Fibroblast of villous mesenchyme (primary cell): ENCODE measurements at regions not wholly inside any gene's neighbourhood (a gene's known extent, or its start where the extent isn't known, plus 50 kb on each side); places are given as distances from the start of the nearest gene placed in this dataset.
A peak's percentile ranks its signal among the peaks of the same experiment; 100 is the strongest.
"Not testable (repeated sequence)": the region's sequence is repeated elsewhere in the genome, so short reads cannot be mapped to it uniquely, and the experiment has no call there.

ENCODE experiments used
- DNase-seq: peaks from one replicate; pipeline ENCODE4 v3.0.0-alpha.2; 2010; ENCODE audit warnings: low read depth
- H3K4me3 ChIP-seq: 2 replicates; pipeline ENCODE4 v1.5.1; 2011; ENCODE audit warnings: low read depth, mild to moderate bottlenecking, low read length
- CTCF ChIP-seq: IDR thresholded peaks from 2 replicates; pipeline ENCODE4 v1.5.1; 2012; ENCODE audit warnings: low read depth, mild to moderate bottlenecking, low read length; ENCODE audit not compliant: insufficient read depth

GRCh38 chr10:21385996-21386585 lies 139.4 kb downstream of the SKIDA1 start:
- TF ChIP-seq CTCF = no peak
- H3K4me3 ChIP-seq = no peak overlapping the region
- no peak for DNase-seq

- no peak for TF ChIP-seq CTCF
- H3K4me3 ChIP-seq = no peak overlapping the region
- DNase-seq = no peak
Measured at GRCh38 chr10:21385536-21385935, 139.9 kb downstream of the SKIDA1 start.

- H3K4me3 ChIP-seq = no peak overlapping the region
- DNase-seq = no peak
- TF ChIP-seq CTCF = no peak
Measured at GRCh38 chr10:21379143-21379542, 146.3 kb downstream of the SKIDA1 start.

GRCh38 chr10:21375274-21375673 lies 150.2 kb downstream of the SKIDA1 start:
- not testable (repeated sequence) for H3K4me3 ChIP-seq

GRCh38 chr10:21373881-21374280 lies 151.6 kb downstream of the SKIDA1 start:
- not testable (repeated sequence) for DNase-seq

More at GRCh38 chr10:21375274-21375673, 150.2 kb downstream of the SKIDA1 start:
- DNase-seq = not testable (repeated sequence)

GRCh38 chr10:21372651-21373410 lies 152.7 kb downstream of the SKIDA1 start:
- no peak for TF ChIP-seq CTCF
- peak; percentile 89 for DNase-seq
- peak overlapping the region; percentile 18 for H3K4me3 ChIP-seq

More at GRCh38 chr10:21373881-21374280, 151.6 kb downstream of the SKIDA1 start:
- not testable (repeated sequence) for H3K4me3 ChIP-seq

- peak; percentile 36 for DNase-seq
- no peak overlapping the region for H3K4me3 ChIP-seq
- TF ChIP-seq CTCF = no peak
Measured at GRCh38 chr10:21369697-21370096, 155.8 kb downstream of the SKIDA1 start.
